PFSK-1 (cell line): ENCODE measurements at regions not wholly inside any gene's neighbourhood (a gene's known extent, or its start where the extent isn't known, plus 50 kb on each side); places are given as distances from the start of the nearest gene placed in this dataset.

Experiments
- FOXP2 ChIP-seq: optimal IDR thresholded peaks from 2 replicates; pipeline ENCODE3; 2011; ENCODE audit warnings: borderline replicate concordance, control low read depth, inconsistent platforms; ENCODE audit not compliant: insufficient read depth; ENCODE audit errors: extremely low read length, extremely low read depth
- SIN3A ChIP-seq: IDR thresholded peaks from 2 replicates; pipeline ENCODE4 v1.6.1; 2012; ENCODE audit warnings: mild to moderate bottlenecking, low read length, moderate library complexity, borderline replicate concordance; ENCODE audit not compliant: insufficient read depth
- TAF1 ChIP-seq: IDR thresholded peaks from 2 replicates; pipeline ENCODE4 v1.6.1; 2012; ENCODE audit warnings: low read length, control low read depth, borderline replicate concordance; ENCODE audit not compliant: insufficient read depth
- TF ChIP-seq, protein P1 (sequence below), 2 experiments: IDR thresholded peaks; 2 replicates each; pipeline versions ENCODE4 v1.6.1 to v1.8.0; 2011 to 2012; ENCODE audit warnings: low read depth in 2 of 2, low read length in 2 of 2, control low read depth in 1 of 2, inconsistent platforms in 1 of 2, mild to moderate bottlenecking in 1 of 2, moderate library complexity in 1 of 2; ENCODE audit not compliant: insufficient read depth in 1 of 2

- no peak for TF ChIP-seq SIN3A
- no peak for TF ChIP-seq FOXP2
- TF ChIP-seq, protein P1, sequence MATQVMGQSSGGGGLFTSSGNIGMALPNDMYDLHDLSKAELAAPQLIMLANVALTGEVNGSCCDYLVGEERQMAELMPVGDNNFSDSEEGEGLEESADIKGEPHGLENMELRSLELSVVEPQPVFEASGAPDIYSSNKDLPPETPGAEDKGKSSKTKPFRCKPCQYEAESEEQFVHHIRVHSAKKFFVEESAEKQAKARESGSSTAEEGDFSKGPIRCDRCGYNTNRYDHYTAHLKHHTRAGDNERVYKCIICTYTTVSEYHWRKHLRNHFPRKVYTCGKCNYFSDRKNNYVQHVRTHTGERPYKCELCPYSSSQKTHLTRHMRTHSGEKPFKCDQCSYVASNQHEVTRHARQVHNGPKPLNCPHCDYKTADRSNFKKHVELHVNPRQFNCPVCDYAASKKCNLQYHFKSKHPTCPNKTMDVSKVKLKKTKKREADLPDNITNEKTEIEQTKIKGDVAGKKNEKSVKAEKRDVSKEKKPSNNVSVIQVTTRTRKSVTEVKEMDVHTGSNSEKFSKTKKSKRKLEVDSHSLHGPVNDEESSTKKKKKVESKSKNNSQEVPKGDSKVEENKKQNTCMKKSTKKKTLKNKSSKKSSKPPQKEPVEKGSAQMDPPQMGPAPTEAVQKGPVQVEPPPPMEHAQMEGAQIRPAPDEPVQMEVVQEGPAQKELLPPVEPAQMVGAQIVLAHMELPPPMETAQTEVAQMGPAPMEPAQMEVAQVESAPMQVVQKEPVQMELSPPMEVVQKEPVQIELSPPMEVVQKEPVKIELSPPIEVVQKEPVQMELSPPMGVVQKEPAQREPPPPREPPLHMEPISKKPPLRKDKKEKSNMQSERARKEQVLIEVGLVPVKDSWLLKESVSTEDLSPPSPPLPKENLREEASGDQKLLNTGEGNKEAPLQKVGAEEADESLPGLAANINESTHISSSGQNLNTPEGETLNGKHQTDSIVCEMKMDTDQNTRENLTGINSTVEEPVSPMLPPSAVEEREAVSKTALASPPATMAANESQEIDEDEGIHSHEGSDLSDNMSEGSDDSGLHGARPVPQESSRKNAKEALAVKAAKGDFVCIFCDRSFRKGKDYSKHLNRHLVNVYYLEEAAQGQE (IDR thresholded peaks at IDR 0.05; ENCODE audit: insufficient read depth in 1 of 2, low read depth in 2 of 2, low read length in 2 of 2), result no peak
- TF ChIP-seq TAF1, result no peak
Measured at GRCh38 chr20:40592941-40593340, 96.1 kb downstream of the MAFB start.
